GM12878 (cell line): ENCODE measurements at regions not wholly inside any gene's neighbourhood (a gene's known extent, or its start where the extent isn't known, plus 50 kb on each side); places are given as distances from the start of the nearest gene placed in this dataset.

Experiments used
- CBX5 ChIP-seq: sonication (generic); IDR thresholded peaks from 2 replicates; pipeline ENCODE4 v1.6.1; 2016; ENCODE audit warnings: low read depth, moderate library complexity, mild to moderate bottlenecking, inconsistent platforms
- CTCF ChIP-seq, 3 experiments: IDR thresholded peaks in 2 of 3; conservative IDR thresholded peaks in 1 of 3; 2 replicates each; pipeline ENCODE4 v1.5.1; 2011; ENCODE audit warnings: low read depth in 3 of 3, low read length in 3 of 3, mild to moderate bottlenecking in 3 of 3, control low read depth in 2 of 3, moderate library complexity in 2 of 3, inconsistent platforms in 1 of 3, mixed read lengths in 1 of 3; ENCODE audit not compliant: control insufficient read depth in 2 of 3, insufficient read depth in 1 of 3; ENCODE audit errors: extremely low read depth in 1 of 3
- CUX1 ChIP-seq: IDR thresholded peaks from 2 replicates; pipeline ENCODE4 v1.6.1; 2012; ENCODE audit warnings: improper control_type of control experiment, low read depth, low read length; ENCODE audit not compliant: insufficient replicate concordance
- EED ChIP-seq: sonication (generic); IDR thresholded peaks from 2 replicates; pipeline ENCODE4 v1.6.1; 2016; ENCODE audit warnings: antibody characterized with exemption, low read depth
- ELK1 ChIP-seq: IDR thresholded peaks from 2 replicates; pipeline ENCODE4 v1.6.1; 2012; ENCODE audit warnings: low read depth, low read length, improper control_type of control experiment
- MYC ChIP-seq: IDR thresholded peaks from 2 replicates; pipeline ENCODE4 v1.6.1; 2011; ENCODE audit warnings: mild to moderate bottlenecking, low read length, moderate library complexity, inconsistent platforms; ENCODE audit not compliant: insufficient read depth, insufficient replicate concordance, insufficient read length, severe bottlenecking
- NRF1 ChIP-seq: conservative IDR thresholded peaks from 2 replicates; pipeline ENCODE4 v1.6.1; 2011; ENCODE audit warnings: mild to moderate bottlenecking, low read depth, low read length, improper control_type of control experiment
- POLR2AphosphoS5 ChIP-seq: IDR thresholded peaks from 2 replicates; pipeline ENCODE4 v1.6.1; 2011; ENCODE audit warnings: mild to moderate bottlenecking, low read length, inconsistent platforms
- REST ChIP-seq: IDR thresholded peaks from 2 replicates; pipeline ENCODE4 v1.6.1; 2012; ENCODE audit warnings: mild to moderate bottlenecking, low read depth, low read length
- TCF12 ChIP-seq: IDR thresholded peaks from 2 replicates; pipeline ENCODE4 v1.6.1; 2011; ENCODE audit warnings: low read depth, mild to moderate bottlenecking, low read length
- TCF3 ChIP-seq: IDR thresholded peaks from 2 replicates; pipeline ENCODE4 v1.6.1; 2012; ENCODE audit warnings: low read depth, mild to moderate bottlenecking, low read length, borderline replicate concordance; ENCODE audit not compliant: insufficient read depth

GRCh38 chr21:26404288-26404687, 168.8 kb downstream of the CYYR1 start:
- TF ChIP-seq REST: no peak
- no peak for TF ChIP-seq NRF1
- no peak for TF ChIP-seq CBX5
- TF ChIP-seq CUX1: no peak
- no peak for TF ChIP-seq TCF12
- no peak for TF ChIP-seq TCF3
- TF ChIP-seq EED: no peak
- TF ChIP-seq CTCF (IDR thresholded peaks at IDR 0.05 in 2 of 3, conservative IDR thresholded peaks at IDR 0.05 in 1 of 3; ENCODE audit: control insufficient read depth in 2 of 3, extremely low read depth in 1 of 3, insufficient read depth in 1 of 3, low read depth in 3 of 3, low read length in 3 of 3): no peak
- no peak for TF ChIP-seq MYC
- no peak for TF ChIP-seq POLR2AphosphoS5
- no peak for TF ChIP-seq ELK1
